GM12878 (cell line): ENCODE measurements at regions not wholly inside any gene's neighbourhood (a gene's known extent, or its start where the extent isn't known, plus 50 kb on each side); places are given as distances from the start of the nearest gene placed in this dataset.

Experiments used
- ATAC-seq: fragments of 200-7000 bp; cut with Tn5 transposase; 3 replicates; pipeline ENCODE4 v1.9.1; 2020; ENCODE audit warnings: mild to moderate bottlenecking, moderate library complexity
- BruUV-seq: library from RNA; stranded (reverse); fragments of 400-500 nt; replicated peaks from 2 replicates; lab custom pipeline; 2021; lab: Mats Ljungman, UMichigan
- CTCF ChIA-PET: fragments of 300-600 bp; sonication (Branson Sonifier 250); formaldehyde crosslinking; extraction: SDS; loops from one replicate; lab custom pipeline; 2021; ENCODE audit warnings: inconsistent platforms; lab: Yijun Ruan, JAX
- POLR2A ChIA-PET: fragments of 350-600 bp; formaldehyde crosslinking; extraction: SDS; loops from one replicate; lab custom pipeline; 2021; ENCODE audit warnings: inconsistent platforms; lab: Charles Lee
- RAD21 ChIA-PET: fragments of 300-600 bp; sonication (Branson Sonifier 250); formaldehyde crosslinking; loops from one replicate; lab custom pipeline; 2023; ENCODE audit warnings: antibody characterized with exemption; ENCODE audit not compliant: unreplicated experiment; lab: Charles Lee
- SMC1A ChIA-PET: fragments of 300-600 bp; sonication (Branson Sonifier 250); formaldehyde crosslinking; loops from one replicate; lab custom pipeline; 2023; ENCODE audit not compliant: unreplicated experiment, uncharacterized antibody; lab: Charles Lee
- DNase-seq: peaks from one replicate; pipeline ENCODE4 v3.0.0-alpha.2; 2011; ENCODE audit warnings: low read depth, low spot score
- FAIRE-seq: peaks from 3 replicates; lab custom pipeline; 2011; peaks lifted over from hg19 to GRCh38; lab: Jason Lieb, UNC
- H2AFZ ChIP-seq: 2 replicates; pipeline ENCODE4 v1.6.0; 2011; ENCODE audit warnings: low read depth, low read length, control low read depth; ENCODE audit not compliant: control insufficient read depth
- H3K27ac ChIP-seq: 2 replicates; pipeline ENCODE4 v1.5.1; 2011; ENCODE audit warnings: control low read depth; ENCODE audit not compliant: control insufficient read depth, insufficient read depth
- H3K27me3 ChIP-seq, 2 experiments: replicated peaks in 1 of 2; 2 replicates each; pipeline versions ENCODE4 v1.6.0 to v1.6.1; 2011; ENCODE audit warnings: low read length in 1 of 2; ENCODE audit not compliant: control insufficient read depth in 2 of 2, insufficient read depth in 2 of 2
- H3K36me3 ChIP-seq, 2 experiments: 2 replicates each; pipeline ENCODE4 v1.5.1; 2011; ENCODE audit warnings: low read length in 1 of 2; ENCODE audit not compliant: control insufficient read depth in 2 of 2, insufficient read depth in 2 of 2
- H3K4me1 ChIP-seq: 2 replicates; pipeline ENCODE4 v1.6.1; 2011; ENCODE audit warnings: mild to moderate bottlenecking, low read length, moderate library complexity, mixed read lengths; ENCODE audit not compliant: control insufficient read depth, insufficient read depth
- H3K4me2 ChIP-seq: 2 replicates; pipeline ENCODE4 v1.6.0; 2011; ENCODE audit warnings: control low read depth; ENCODE audit not compliant: control insufficient read depth, insufficient read depth
- H3K4me3 ChIP-seq: fragments of 200-600 bp; sonication (generic); 2 replicates; pipeline ENCODE4 v1.5.1; 2016
- H3K79me2 ChIP-seq: 2 replicates; pipeline ENCODE4 v1.6.0; 2011; ENCODE audit warnings: low read length; ENCODE audit not compliant: control insufficient read depth, insufficient read depth
- H3K9ac ChIP-seq: 2 replicates; pipeline ENCODE4 v1.8.0; 2011; ENCODE audit warnings: low read length, control low read depth, mixed read lengths; ENCODE audit not compliant: control insufficient read depth, insufficient read depth
- H3K9me3 ChIP-seq: replicated peaks from 3 replicates; pipeline ENCODE4 v1.5.1; 2011; ENCODE audit warnings: mild to moderate bottlenecking, low read length; ENCODE audit not compliant: control insufficient read depth, insufficient read depth
- H4K20me1 ChIP-seq: 2 replicates; pipeline ENCODE4 v1.6.0; 2011; ENCODE audit not compliant: control insufficient read depth, insufficient read depth
- BCL11A ChIP-seq: IDR thresholded peaks from 2 replicates; pipeline ENCODE4 v1.6.1; 2011; ENCODE audit warnings: low read depth, low read length
- FOS ChIP-seq: IDR thresholded peaks from 3 replicates; pipeline ENCODE4 v1.6.1; 2011; ENCODE audit warnings: borderline replicate concordance; ENCODE audit not compliant: insufficient read length; ENCODE audit errors: extremely low read depth
- GATAD2B ChIP-seq: fragments of 450-650 bp; conservative IDR thresholded peaks from 2 replicates; pipeline ENCODE4 v1.6.1; 2017; ENCODE audit warnings: low read depth, mild to moderate bottlenecking, moderate library complexity
- HDAC6 ChIP-seq: fragments of 200-600 bp; sonication (generic); IDR thresholded peaks from one replicate; pipeline ENCODE4 v1.8.0; 2017; ENCODE audit warnings: antibody characterized with exemption; ENCODE audit not compliant: unreplicated experiment
- IKZF2 ChIP-seq, 2 experiments: fragments of 450-650 bp; IDR thresholded peaks; 2 replicates each; pipeline ENCODE4 v1.6.1; 2017; ENCODE audit warnings: mild to moderate bottlenecking in 2 of 2, moderate library complexity in 2 of 2
- POLR2AphosphoS5 ChIP-seq: IDR thresholded peaks from 2 replicates; pipeline ENCODE4 v1.6.1; 2011; ENCODE audit warnings: mild to moderate bottlenecking, low read length, inconsistent platforms
- RAD51 ChIP-seq: fragments of 450-650 bp; IDR thresholded peaks from 2 replicates; pipeline ENCODE4 v1.6.1; 2016; ENCODE audit warnings: moderate library complexity, mild to moderate bottlenecking, inconsistent platforms
- RUNX3 ChIP-seq: IDR thresholded peaks from 2 replicates; pipeline ENCODE4 v1.6.1; 2012; ENCODE audit warnings: low read length, inconsistent platforms
- SMAD1 ChIP-seq: fragments of 450-650 bp; IDR thresholded peaks from 2 replicates; pipeline ENCODE4 v1.6.1; 2018; ENCODE audit warnings: mild to moderate bottlenecking, low read depth; ENCODE audit not compliant: partially characterized antibody
- SP1 ChIP-seq: IDR thresholded peaks from one replicate; pipeline ENCODE4 v1.6.1; 2011; ENCODE audit warnings: low read depth, low read length
- SRF ChIP-seq, 2 experiments: IDR thresholded peaks; 2 replicates each; pipeline ENCODE4 v1.6.1; 2011; ENCODE audit warnings: low read depth in 2 of 2, low read length in 2 of 2, mild to moderate bottlenecking in 1 of 2, moderate library complexity in 1 of 2
- SUPT20H ChIP-seq: IDR thresholded peaks from 2 replicates; pipeline ENCODE4 v1.6.1; 2011; ENCODE audit warnings: low read depth, mild to moderate bottlenecking, low read length, moderate library complexity, borderline replicate concordance; ENCODE audit not compliant: control insufficient read depth
- TAF1 ChIP-seq: IDR thresholded peaks from 2 replicates; pipeline ENCODE4 v1.6.1; 2011; ENCODE audit warnings: mild to moderate bottlenecking, low read depth, low read length, borderline replicate concordance
- TARDBP ChIP-seq: IDR thresholded peaks from 2 replicates; pipeline ENCODE4 v1.6.1; 2016; ENCODE audit warnings: borderline replicate concordance
- ZNF687 ChIP-seq: fragments of 450-650 bp; IDR thresholded peaks from 2 replicates; pipeline ENCODE4 v1.6.1; 2017; ENCODE audit warnings: mild to moderate bottlenecking, moderate library complexity
- ZZZ3 ChIP-seq: IDR thresholded peaks from 2 replicates; pipeline ENCODE4 v1.6.1; 2011; ENCODE audit warnings: low read depth; ENCODE audit not compliant: control insufficient read depth, insufficient read length
- WGBS: methylation state at CpG from one replicate; pipeline ENCODE4 v1.1.6; 2016; ENCODE audit warnings: low lambda C conversion rate; ENCODE audit not compliant: insufficient replicate concordance, insufficient coverage; ENCODE audit errors: missing lambda C conversion rate; 5-methylcytosine and 5-hydroxymethylcytosine counted together
- in situ Hi-C: fragments of 300-500 bp; cut with MboI; formaldehyde crosslinking; loops from 9 replicates; pipeline ENCODE4 v1.14.3; 2018; ENCODE audit warnings: mixed read lengths
- intact Hi-C: fragments of 100-400 bp; cut with micrococcal nuclease; formaldehyde crosslinking; loops from one replicate; pipeline ENCODE4 v1.14.2; 2022; ENCODE audit not compliant: unreplicated experiment

- Histone ChIP-seq H3K4me1 (no peaks in the 10 kb centered on the region), H3K79me2 (no peaks in the 10 kb centered on the region), H3K27ac (no peak overlapping the region), H3K4me3 (no peak overlapping the region), H3K4me2 (no peak overlapping the region), H4K20me1 (no peaks in the 10 kb centered on the region), H3K27me3 (no peaks in the 10 kb centered on the region), H3K36me3 (no peaks in the 10 kb centered on the region), H3K9me3 (no peaks in the 10 kb centered on the region), H2AFZ (no peak overlapping the region)
- ChIA-PET CTCF (interaction anchor here (0.8 to 2.2 kb wide), 2 partner anchors 195 to 244 kb away, joined by 4 to 5 read pairs; no protein-coding TSS in a partner anchor), SMC1A (no interaction called here), RAD21 (no interaction called here)
- DNase-seq = no peak
- BruUV-seq = no TSS peak
- intact Hi-C loops = no loop called here
- ATAC-seq = no peak
- TF ChIP-seq SUPT20H (no peak), TAF1 (no peak)
- TF ChIP-seq, all 136 proteins: peak for 0
- H3K9ac ChIP-seq = no peak overlapping the region
- in situ Hi-C loops = no loop called here
- FAIRE-seq = no peak
- POLR2A ChIA-PET = no interaction called here
These were observed 185.6 kb upstream of the COL3A1 start for GRCh38 chr2:188788621-188789020.

- no peaks in the 10 kb centered on the region for H3K36me3 ChIP-seq
- H3K9me3 ChIP-seq = no peaks in the 10 kb centered on the region
- POLR2A ChIA-PET = no interaction called here
- DNase-seq = no peak
- CTCF ChIA-PET = no interaction called here
- no peak for FAIRE-seq
- no peaks in the 10 kb centered on the region for H3K27me3 ChIP-seq
- 32% methylated on average over 1 of the region's 1 CpG for WGBS
- no peak for ATAC-seq
- H3K9ac ChIP-seq = no peak overlapping the region
- H2AFZ ChIP-seq = no peak overlapping the region
- H4K20me1 ChIP-seq = no peaks in the 10 kb centered on the region
- intact Hi-C loops = no loop called here
- no peak overlapping the region for H3K4me2 ChIP-seq
- H3K27ac ChIP-seq = no peak overlapping the region
- H3K4me1 ChIP-seq = no peaks in the 10 kb centered on the region
- RAD21 ChIA-PET = no interaction called here
- no TSS peak for BruUV-seq
- H3K79me2 ChIP-seq = no peaks in the 10 kb centered on the region
- in situ Hi-C loops = no loop called here
- SMC1A ChIA-PET = interaction anchor here (1.0 kb wide), 1 partner anchor 112 kb away, joined by 3 read pairs; no protein-coding TSS in a partner anchor
- H3K4me3 ChIP-seq = no peak overlapping the region
- TF ChIP-seq ZNF687 (no peak), HDAC6 (no peak), SRF (IDR thresholded peaks at IDR 0.05; ENCODE audit: low read depth in 2 of 2, low read length in 2 of 2) (no peak), TARDBP (no peak), GATAD2B (no peak), RAD51 (no peak), SMAD1 (no peak), FOS (no peak), RUNX3 (no peak), POLR2AphosphoS5 (no peak), ZZZ3 (no peak), BCL11A (no peak), IKZF2 (IDR thresholded peaks at IDR 0.05) (no peak), SP1 (no peak)
These were observed 184.2 kb upstream of the COL3A1 start for GRCh38 chr2:188789951-188790350.
